ENCODE measurements at regions not wholly inside any gene's neighbourhood (a gene's known extent, or its start where the extent isn't known, plus 50 kb on each side); places are given as distances from the start of the nearest gene placed in this dataset.

- TF ChIP-seq POLR2A (IDR thresholded peaks at IDR 0.05; ENCODE audit: low read depth, low read length) (no peak), POLR2AphosphoS5 (IDR thresholded peaks at IDR 0.05; ENCODE audit: low read depth, low read length) (no peak)
Measured at GRCh38 chr21:14645702-14646101, 99.6 kb upstream of the SAMSN1 start.
